AG09319 (cell line): ENCODE measurements at regions not wholly inside any gene's neighbourhood (a gene's known extent, or its start where the extent isn't known, plus 50 kb on each side); places are given as distances from the start of the nearest gene placed in this dataset.

ENCODE experiments used
- DNase-seq: peaks from one replicate; pipeline ENCODE4 v3.0.0-alpha.2; 2010; ENCODE audit warnings: low read depth; ENCODE audit errors: extremely low read depth
- TF ChIP-seq, protein P1 (sequence below): IDR thresholded peaks from 2 replicates; pipeline ENCODE4 v1.5.1; 2011; ENCODE audit warnings: low read depth, mild to moderate bottlenecking, inconsistent platforms, low read length, moderate library complexity

DNA sequence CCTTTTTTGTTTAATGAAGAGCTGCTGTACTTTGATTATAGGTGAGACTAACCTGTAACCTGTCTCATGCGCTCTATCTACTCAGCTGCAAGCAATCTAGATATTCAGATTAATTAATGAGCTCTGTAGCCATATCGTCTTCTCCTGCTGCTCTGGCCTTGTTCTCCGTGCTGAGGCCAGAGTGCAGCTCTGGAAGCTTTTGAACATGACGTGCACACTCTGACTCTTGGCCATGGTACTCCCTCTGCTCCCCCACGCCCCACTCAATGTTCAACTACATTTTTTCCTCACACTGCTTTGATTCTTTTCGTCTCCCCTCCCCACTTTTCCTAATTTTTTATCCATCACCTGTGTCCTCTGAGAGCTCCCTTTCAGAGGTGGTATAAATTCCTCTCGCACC lies 751.8 kb downstream of the FGF9 start:
- DNase-seq: no peak
- TF ChIP-seq, protein P1, sequence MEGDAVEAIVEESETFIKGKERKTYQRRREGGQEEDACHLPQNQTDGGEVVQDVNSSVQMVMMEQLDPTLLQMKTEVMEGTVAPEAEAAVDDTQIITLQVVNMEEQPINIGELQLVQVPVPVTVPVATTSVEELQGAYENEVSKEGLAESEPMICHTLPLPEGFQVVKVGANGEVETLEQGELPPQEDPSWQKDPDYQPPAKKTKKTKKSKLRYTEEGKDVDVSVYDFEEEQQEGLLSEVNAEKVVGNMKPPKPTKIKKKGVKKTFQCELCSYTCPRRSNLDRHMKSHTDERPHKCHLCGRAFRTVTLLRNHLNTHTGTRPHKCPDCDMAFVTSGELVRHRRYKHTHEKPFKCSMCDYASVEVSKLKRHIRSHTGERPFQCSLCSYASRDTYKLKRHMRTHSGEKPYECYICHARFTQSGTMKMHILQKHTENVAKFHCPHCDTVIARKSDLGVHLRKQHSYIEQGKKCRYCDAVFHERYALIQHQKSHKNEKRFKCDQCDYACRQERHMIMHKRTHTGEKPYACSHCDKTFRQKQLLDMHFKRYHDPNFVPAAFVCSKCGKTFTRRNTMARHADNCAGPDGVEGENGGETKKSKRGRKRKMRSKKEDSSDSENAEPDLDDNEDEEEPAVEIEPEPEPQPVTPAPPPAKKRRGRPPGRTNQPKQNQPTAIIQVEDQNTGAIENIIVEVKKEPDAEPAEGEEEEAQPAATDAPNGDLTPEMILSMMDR: no peak

DNA sequence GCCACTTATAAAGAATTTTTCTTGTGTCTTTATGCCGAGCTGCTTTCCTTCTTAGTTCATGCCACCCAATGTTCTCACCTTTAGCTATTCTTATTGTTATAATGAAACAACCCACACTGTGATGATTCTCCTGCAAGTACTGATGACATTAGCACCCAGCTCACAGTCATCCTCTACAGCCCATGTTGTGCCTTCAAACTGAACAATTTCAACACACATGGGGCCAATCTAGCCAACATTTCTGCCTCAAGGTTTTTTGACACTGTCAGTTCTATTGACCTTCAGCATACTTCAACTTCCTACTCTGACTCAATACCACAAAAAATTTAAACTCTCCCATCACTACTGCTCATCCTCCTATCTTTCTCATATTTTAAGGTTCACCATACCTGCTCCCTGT lies 752.4 kb downstream of the FGF9 start:
- TF ChIP-seq, protein P1: no peak
- no peak for DNase-seq

DNA sequence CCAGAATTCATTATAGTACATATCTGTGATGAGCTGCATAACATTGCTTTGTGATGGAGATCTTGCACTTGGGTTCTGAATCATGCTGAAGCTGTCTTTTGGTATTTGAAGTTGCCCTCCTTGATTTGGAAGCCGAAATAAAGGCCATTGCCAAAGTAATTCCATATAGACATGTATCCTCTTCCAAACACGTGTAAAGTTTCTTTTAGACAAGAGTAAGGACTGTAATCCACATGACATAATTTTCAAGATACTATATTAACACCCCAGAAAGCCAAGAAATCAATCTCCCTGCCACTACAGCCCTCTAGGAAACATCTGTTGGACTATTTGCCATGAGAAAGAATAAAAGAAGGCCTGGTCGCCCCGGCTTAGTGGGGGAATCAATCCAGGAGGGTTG lies 754.2 kb downstream of the FGF9 start:
- no peak for DNase-seq
- TF ChIP-seq, protein P1: no peak

DNA sequence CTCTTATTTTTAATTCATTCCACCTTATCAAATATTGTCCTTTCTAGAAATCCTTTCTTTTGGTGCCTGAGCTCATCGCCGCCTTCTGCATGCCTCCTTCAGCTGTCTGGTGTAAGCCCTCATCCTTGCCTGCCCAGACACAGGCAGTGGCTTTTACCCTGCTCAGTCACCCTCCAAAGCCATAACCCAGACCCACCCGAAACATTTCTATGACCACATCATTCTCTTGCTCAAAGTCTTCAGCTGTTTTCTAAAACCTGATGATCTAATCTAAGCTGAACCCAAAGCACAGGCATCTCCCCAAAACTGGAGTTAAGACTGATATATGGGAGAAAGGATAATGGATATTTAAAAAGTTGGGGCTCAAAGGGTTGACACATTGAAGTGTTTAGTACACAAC lies 753.7 kb upstream of the SGCG start:
- DNase-seq: no peak
- TF ChIP-seq, protein P1: no peak

DNA sequence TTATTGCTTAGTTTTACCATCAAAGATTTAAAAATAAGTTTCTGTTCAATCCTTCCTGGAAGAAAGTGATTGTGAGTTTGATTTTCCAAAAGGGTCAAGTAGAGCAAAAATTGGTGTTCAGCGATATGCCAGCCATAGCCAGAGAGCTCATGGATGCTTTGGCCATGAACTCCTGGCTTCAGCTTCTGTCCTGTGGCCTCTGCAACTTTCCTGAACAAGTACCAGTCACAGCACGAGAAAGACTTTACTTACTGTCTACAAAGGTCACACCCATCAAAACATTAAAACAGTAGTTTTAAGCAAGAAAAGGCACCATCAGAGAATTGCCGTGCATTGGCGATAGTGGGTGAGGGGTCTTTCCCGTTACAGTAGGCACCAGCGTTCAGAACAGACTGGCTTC lies 753.0 kb upstream of the SGCG start:
- no peak for DNase-seq
- TF ChIP-seq, protein P1: no peak

DNA sequence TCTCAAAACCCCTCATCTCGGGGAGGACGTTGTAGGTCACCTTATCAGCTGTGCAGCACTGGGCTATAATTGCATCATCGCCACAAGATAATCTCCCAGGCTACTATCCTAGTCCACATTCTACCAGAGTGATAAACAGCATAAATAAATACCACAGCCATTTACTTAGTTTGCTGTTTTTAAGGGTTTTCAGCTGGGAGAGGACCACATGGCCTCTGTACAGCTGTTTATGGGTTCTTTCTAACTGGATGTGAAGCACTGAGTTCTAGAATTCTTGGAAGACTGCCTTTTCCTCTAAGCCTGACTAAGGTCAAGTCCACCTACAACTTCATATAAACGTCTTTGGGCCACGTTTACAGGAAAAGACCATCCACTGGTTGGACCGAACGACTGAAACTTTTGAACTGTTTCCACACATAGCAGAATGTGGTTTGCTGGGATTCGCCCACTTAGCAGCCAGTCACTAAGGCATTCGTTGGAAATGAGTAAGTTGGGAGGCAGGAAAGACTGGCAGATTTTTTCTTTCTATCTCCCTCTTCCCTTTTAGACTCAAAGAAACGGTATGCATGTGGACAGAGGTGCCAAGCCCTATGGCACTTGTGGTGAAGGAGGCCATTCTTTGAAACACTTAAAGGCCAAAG lies 752.5 kb upstream of the SGCG start:
- DNase-seq: no peak
- TF ChIP-seq, protein P1: no peak

DNA sequence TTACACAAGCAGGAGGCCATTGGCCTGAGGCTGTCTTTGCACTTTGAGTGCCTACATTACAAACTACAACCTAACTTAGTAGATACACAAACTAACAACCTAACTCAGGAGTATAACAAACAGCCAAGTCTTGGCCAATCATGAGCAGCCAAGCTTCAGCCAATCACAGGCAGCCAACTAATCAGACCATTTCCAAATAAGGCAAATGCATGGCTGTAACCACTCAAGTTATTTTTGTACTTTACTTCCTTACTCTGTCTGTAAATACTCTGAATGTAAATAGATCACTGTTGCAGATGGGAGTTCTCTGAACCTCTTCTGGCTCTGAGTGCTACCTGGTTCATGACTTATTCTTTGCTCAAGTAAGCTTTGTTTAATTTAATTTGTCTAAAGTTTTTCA lies 748.1 kb upstream of the SGCG start:
- no peak for DNase-seq

More for the DNA sequence above, 748.1 kb upstream of the SGCG start:
- TF ChIP-seq, protein P1: no peak
